Transverse colon (tissue), 4 donors: ENCODE measurements at regions not wholly inside any gene's neighbourhood (a gene's known extent, or its start where the extent isn't known, plus 50 kb on each side); places are given as distances from the start of the nearest gene placed in this dataset.

ENCODE experiments used
- DNase-seq: peaks from one replicate; pipeline ENCODE4 v3.0.0-alpha.2; 2019
- H3K27ac ChIP-seq, 4 donors: fragments of 200-600 bp; sonication (generic); 2 replicates each; pipeline ENCODE4 v1.5.1; 2016 to 2018; ENCODE audit warnings: inconsistent platforms in 4 of 4
- H3K27me3 ChIP-seq: fragments of 200-600 bp; sonication (generic); 2 replicates; pipeline ENCODE4 v1.5.1; 2017; ENCODE audit warnings: inconsistent platforms
- H3K36me3 ChIP-seq, 4 donors: fragments of 200-600 bp; sonication (generic); 2 replicates each; pipeline ENCODE4 v1.5.1; 2017 to 2019; ENCODE audit warnings: inconsistent platforms in 4 of 4
- H3K4me1 ChIP-seq, 4 donors: fragments of 200-600 bp; sonication (generic); 2 replicates each; pipeline ENCODE4 v1.5.1; 2017 to 2020; ENCODE audit warnings: inconsistent platforms in 4 of 4
- H3K4me3 ChIP-seq, 4 donors: fragments of 200-600 bp; sonication (generic); 1 replicate in 1 of 4; 2 replicates in 3 of 4; pipeline versions ENCODE4 v1.5.1 to v1.6.1; 2017 to 2019; ENCODE audit warnings: inconsistent platforms in 4 of 4
- H3K9me3 ChIP-seq, 2 donors: fragments of 200-600 bp; sonication (generic); 2 replicates each; pipeline ENCODE4 v1.5.1; 2017 to 2019; ENCODE audit warnings: inconsistent platforms in 2 of 2
- EP300 ChIP-seq: sonication (generic); formaldehyde crosslinking; IDR thresholded peaks from one replicate; pipeline ENCODE4 v1.6.1; 2017; ENCODE audit warnings: antibody characterized with exemption, low read depth
- POLR2A ChIP-seq: fragments of 450-650 bp; IDR thresholded peaks from one replicate; pipeline ENCODE4 v1.6.1; 2016; ENCODE audit warnings: antibody characterized with exemption, mild to moderate bottlenecking, moderate library complexity
- POLR2AphosphoS5 ChIP-seq, 3 donors: sonication (generic); formaldehyde crosslinking; IDR thresholded peaks; one replicate each; pipeline ENCODE4 v1.6.1; 2016; ENCODE audit warnings: antibody characterized with exemption in 3 of 3
- WGBS, 2 donors: methylation state at CpG; one replicate each; pipeline ENCODE4 v1.1.5; 2018; ENCODE audit warnings: low coverage in 1 of 2; 5-methylcytosine and 5-hydroxymethylcytosine counted together
- in situ Hi-C, 4 donors: fragments of 200-750 bp; cut with MboI; loops; one replicate each; pipeline versions ENCODE4 v1.15.0 to v1.15.1; 2017; ENCODE audit warnings: low sequenced_read_pairs in 3 of 4, low pct_ligation_motif_present in 1 of 4, low pct_unique_long_range_greater_than_20kb in 1 of 4
- intact Hi-C: fragments of 100-400 bp; cut with DNase I; formaldehyde crosslinking; loops from one replicate; pipeline ENCODE4 v1.15.1; 2023; ENCODE audit warnings: low total_unique reads
- small RNA-seq, 4 donors: library from RNA; depleted of rRNA; stranded (forward); fragments of <200 nt; gene quantifications; one replicate each; pipeline ENCODE3, GENCODE V24; 2016
- TF ChIP-seq, protein P1 (sequence below), 5 experiments: fragments of 200-600 bp in 3 of 5; fragments of 450-650 bp in 2 of 5; sonication (generic) in 3 of 5; IDR thresholded peaks; 1 replicate in 2 of 5; 2 replicates in 3 of 5; pipeline ENCODE4 v1.5.1; 2016 to 2017; ENCODE audit warnings: antibody characterized with exemption in 5 of 5, inconsistent platforms in 3 of 5, mild to moderate bottlenecking in 2 of 5, moderate library complexity in 1 of 5

GRCh38 chr12:93325855-93326254 is 51.9 kb upstream of the NUDT4 start:
- in situ Hi-C loops (no loop called here), intact Hi-C loops (no loop called here)
- no peak for DNase-seq
- Histone ChIP-seq H3K27ac (no peak overlapping the region), H3K36me3 (no peaks in the 10 kb centered on the region), H3K4me3 (no peak overlapping the region), H3K9me3 (no peaks in the 10 kb centered on the region), H3K27me3 (no peaks in the 10 kb centered on the region), H3K4me1 (peaks cover 0 to 5% (median 0%) of the 10 kb centered on the region in 4 donors)
- TF ChIP-seq POLR2A (no peak), POLR2AphosphoS5 (IDR thresholded peaks at IDR 0.05) (no peak), EP300 (no peak)
- TF ChIP-seq, protein P1, sequence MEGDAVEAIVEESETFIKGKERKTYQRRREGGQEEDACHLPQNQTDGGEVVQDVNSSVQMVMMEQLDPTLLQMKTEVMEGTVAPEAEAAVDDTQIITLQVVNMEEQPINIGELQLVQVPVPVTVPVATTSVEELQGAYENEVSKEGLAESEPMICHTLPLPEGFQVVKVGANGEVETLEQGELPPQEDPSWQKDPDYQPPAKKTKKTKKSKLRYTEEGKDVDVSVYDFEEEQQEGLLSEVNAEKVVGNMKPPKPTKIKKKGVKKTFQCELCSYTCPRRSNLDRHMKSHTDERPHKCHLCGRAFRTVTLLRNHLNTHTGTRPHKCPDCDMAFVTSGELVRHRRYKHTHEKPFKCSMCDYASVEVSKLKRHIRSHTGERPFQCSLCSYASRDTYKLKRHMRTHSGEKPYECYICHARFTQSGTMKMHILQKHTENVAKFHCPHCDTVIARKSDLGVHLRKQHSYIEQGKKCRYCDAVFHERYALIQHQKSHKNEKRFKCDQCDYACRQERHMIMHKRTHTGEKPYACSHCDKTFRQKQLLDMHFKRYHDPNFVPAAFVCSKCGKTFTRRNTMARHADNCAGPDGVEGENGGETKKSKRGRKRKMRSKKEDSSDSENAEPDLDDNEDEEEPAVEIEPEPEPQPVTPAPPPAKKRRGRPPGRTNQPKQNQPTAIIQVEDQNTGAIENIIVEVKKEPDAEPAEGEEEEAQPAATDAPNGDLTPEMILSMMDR (IDR thresholded peaks at IDR 0.05): no peak
- 86 to 93% methylated on average over 7 of the region's 7 CpGs for WGBS, 2 donors

Small RNA genes lying in the stretch of these regions (small RNA-seq; reads per million reads assigned to genes)
- gene RF00019 (0 reads per million in 4 donors), gene RF00284 (0 reads per million in 4 donors), gene RPL41P5 (0 reads per million in 4 donors)
